Fibroblast of lung (primary cell): ENCODE measurements at regions not wholly inside any gene's neighbourhood (a gene's known extent, or its start where the extent isn't known, plus 50 kb on each side); places are given as distances from the start of the nearest gene placed in this dataset.

Experiments used
- DNase-seq, 2 donors: peaks; one replicate each; pipeline versions ENCODE4 v3.0.0 to v3.0.0-alpha.2; 2010; ENCODE audit warnings: low read depth in 2 of 2
- H2AFZ ChIP-seq: 2 replicates; pipeline ENCODE4 v1.5.1; 2012; ENCODE audit warnings: low read length, control low read depth, inconsistent platforms
- H3K27ac ChIP-seq: 2 replicates; pipeline ENCODE4 v1.5.1; 2011; ENCODE audit warnings: low read length, control low read depth; ENCODE audit not compliant: insufficient read depth
- H3K27me3 ChIP-seq: 2 replicates; pipeline ENCODE4 v1.5.1; 2011; ENCODE audit warnings: mild to moderate bottlenecking, low read length; ENCODE audit not compliant: control insufficient read depth, insufficient read depth
- H3K36me3 ChIP-seq: 2 replicates; pipeline ENCODE4 v1.5.1; 2011; ENCODE audit warnings: low read length; ENCODE audit not compliant: control insufficient read depth, insufficient read depth
- H3K4me1 ChIP-seq: 2 replicates; pipeline ENCODE4 v1.5.1; 2011; ENCODE audit warnings: low read length; ENCODE audit not compliant: control insufficient read depth, insufficient read depth; ENCODE audit errors: extremely low read depth
- H3K4me2 ChIP-seq: 2 replicates; pipeline ENCODE4 v1.5.1; 2011; ENCODE audit warnings: low read length, control low read depth; ENCODE audit not compliant: insufficient read depth; ENCODE audit errors: extremely low read depth
- H3K4me3 ChIP-seq, 4 experiments: fragments of 200-600 bp in 1 of 4; sonication (generic) in 1 of 4; replicated peaks in 1 of 4; 2 replicates each; pipeline ENCODE4 v1.5.1; 2011 to 2016; ENCODE audit warnings: low read length in 4 of 4, low read depth in 3 of 4, mild to moderate bottlenecking in 3 of 4, control low read depth in 2 of 4, inconsistent platforms in 1 of 4, mixed read lengths in 1 of 4; ENCODE audit not compliant: insufficient read depth in 1 of 4; ENCODE audit errors: control extremely low read depth in 1 of 4
- H3K79me2 ChIP-seq: 2 replicates; pipeline ENCODE4 v1.5.1; 2012; ENCODE audit warnings: mild to moderate bottlenecking, low read length, inconsistent platforms; ENCODE audit not compliant: control insufficient read depth, insufficient read depth
- H3K9ac ChIP-seq: 2 replicates; pipeline ENCODE4 v1.5.1; 2011; ENCODE audit warnings: mild to moderate bottlenecking, low read length, control low read depth; ENCODE audit not compliant: insufficient read depth
- H3K9me3 ChIP-seq: 2 replicates; pipeline ENCODE4 v1.5.1; 2012; ENCODE audit warnings: low read depth, low read length; ENCODE audit not compliant: control insufficient read depth, insufficient read depth
- H4K20me1 ChIP-seq: 2 replicates; pipeline ENCODE4 v1.5.1; 2011; ENCODE audit warnings: low read length; ENCODE audit not compliant: control insufficient read depth, insufficient read depth; ENCODE audit errors: extremely low read depth
- EZH2 ChIP-seq: IDR thresholded peaks from 2 replicates; pipeline ENCODE4 v1.5.1; 2012; ENCODE audit warnings: low read length, control low read depth, mild to moderate bottlenecking; ENCODE audit errors: missing control alignments
- TF ChIP-seq, protein P1 (sequence below), 2 donors: IDR thresholded peaks in 1 of 2; conservative IDR thresholded peaks in 1 of 2; 1 replicate in 1 of 2; 2 replicates in 1 of 2; pipeline ENCODE4 v1.5.1; 2011 to 2012; ENCODE audit warnings: low read length in 2 of 2, control low read depth in 1 of 2, inconsistent platforms in 1 of 2, low read depth in 1 of 2, mild to moderate bottlenecking in 1 of 2

DNA sequence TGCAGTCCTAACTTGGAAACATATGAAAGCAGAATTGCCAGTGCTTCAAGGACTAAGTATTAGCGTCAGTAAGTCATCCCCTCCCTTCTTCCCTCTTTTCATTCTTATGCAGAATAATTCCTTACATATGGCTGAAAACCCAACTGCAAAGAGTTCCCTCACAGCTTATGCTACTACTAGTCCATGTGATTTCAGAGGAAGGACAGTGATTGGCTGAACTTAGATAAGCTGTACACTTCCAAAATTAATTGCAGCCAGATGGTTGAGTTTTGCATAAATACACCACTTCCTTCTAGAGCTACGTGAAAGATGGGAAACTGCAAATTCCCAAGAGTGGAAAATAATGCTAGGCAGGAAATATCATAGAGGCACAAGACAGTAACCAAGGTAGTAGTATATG is 730.4 kb downstream of the OLFM4 start:
- TF ChIP-seq EZH2: no peak
- TF ChIP-seq, protein P1, sequence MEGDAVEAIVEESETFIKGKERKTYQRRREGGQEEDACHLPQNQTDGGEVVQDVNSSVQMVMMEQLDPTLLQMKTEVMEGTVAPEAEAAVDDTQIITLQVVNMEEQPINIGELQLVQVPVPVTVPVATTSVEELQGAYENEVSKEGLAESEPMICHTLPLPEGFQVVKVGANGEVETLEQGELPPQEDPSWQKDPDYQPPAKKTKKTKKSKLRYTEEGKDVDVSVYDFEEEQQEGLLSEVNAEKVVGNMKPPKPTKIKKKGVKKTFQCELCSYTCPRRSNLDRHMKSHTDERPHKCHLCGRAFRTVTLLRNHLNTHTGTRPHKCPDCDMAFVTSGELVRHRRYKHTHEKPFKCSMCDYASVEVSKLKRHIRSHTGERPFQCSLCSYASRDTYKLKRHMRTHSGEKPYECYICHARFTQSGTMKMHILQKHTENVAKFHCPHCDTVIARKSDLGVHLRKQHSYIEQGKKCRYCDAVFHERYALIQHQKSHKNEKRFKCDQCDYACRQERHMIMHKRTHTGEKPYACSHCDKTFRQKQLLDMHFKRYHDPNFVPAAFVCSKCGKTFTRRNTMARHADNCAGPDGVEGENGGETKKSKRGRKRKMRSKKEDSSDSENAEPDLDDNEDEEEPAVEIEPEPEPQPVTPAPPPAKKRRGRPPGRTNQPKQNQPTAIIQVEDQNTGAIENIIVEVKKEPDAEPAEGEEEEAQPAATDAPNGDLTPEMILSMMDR (conservative IDR thresholded peaks at IDR 0.05 in 1 of 2, IDR thresholded peaks at IDR 0.05 in 1 of 2; ENCODE audit: low read depth in 1 of 2, low read length in 2 of 2): no peak
- Histone ChIP-seq H3K9ac (no peak overlapping the region), H3K27me3 (no peaks in the 10 kb centered on the region), H3K4me2 (no peak overlapping the region), H3K79me2 (no peaks in the 10 kb centered on the region), H3K36me3 (no peaks in the 10 kb centered on the region), H2AFZ (no peak overlapping the region), H3K9me3 (no peaks in the 10 kb centered on the region), H3K4me1 (no peaks in the 10 kb centered on the region), H3K27ac (no peak overlapping the region), H4K20me1 (no peaks in the 10 kb centered on the region), H3K4me3 (no peak overlapping the region)
- no peak for DNase-seq

GRCh38 chr13:53775807-53776206 is 747.2 kb downstream of the OLFM4 start:
- H3K27me3 ChIP-seq: no peaks in the 10 kb centered on the region
- H3K9me3 ChIP-seq: no peaks in the 10 kb centered on the region
- no peaks in the 10 kb centered on the region for H4K20me1 ChIP-seq
- no peak for DNase-seq
- no peaks in the 10 kb centered on the region for H3K79me2 ChIP-seq
- H3K27ac ChIP-seq: no peak overlapping the region
- H3K4me2 ChIP-seq: no peak overlapping the region
- TF ChIP-seq, protein P1 (conservative IDR thresholded peaks at IDR 0.05 in 1 of 2, IDR thresholded peaks at IDR 0.05 in 1 of 2; ENCODE audit: low read depth in 1 of 2, low read length in 2 of 2): no peak
- no peak for TF ChIP-seq EZH2
- H3K36me3 ChIP-seq: no peaks in the 10 kb centered on the region
- H3K4me1 ChIP-seq: no peaks in the 10 kb centered on the region
- H3K4me3 ChIP-seq: no peak overlapping the region
- no peak overlapping the region for H2AFZ ChIP-seq
- no peak overlapping the region for H3K9ac ChIP-seq

DNA sequence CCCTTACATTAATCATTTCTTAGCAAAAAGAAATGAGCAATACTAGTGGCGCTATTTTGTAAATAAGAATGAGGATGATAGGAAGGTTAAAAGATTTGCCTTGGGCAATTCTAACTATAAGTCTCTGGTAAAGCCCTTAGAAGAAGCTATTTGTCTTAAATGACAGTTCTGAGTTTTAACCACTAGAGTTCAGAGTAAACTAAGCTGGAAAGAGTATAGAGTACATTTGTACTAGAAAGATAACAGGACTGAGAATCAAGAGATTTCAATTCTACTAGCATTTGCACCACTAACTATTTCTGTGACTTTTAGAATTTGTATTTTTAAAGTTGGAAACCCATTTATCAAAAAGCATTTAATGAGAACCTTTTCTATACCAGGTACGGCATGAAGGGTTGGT is 750.3 kb downstream of the OLFM4 start:
- no peaks in the 10 kb centered on the region for H4K20me1 ChIP-seq
- no peaks in the 10 kb centered on the region for H3K27me3 ChIP-seq
- H3K4me3 ChIP-seq: no peak overlapping the region
- H3K79me2 ChIP-seq: no peaks in the 10 kb centered on the region
- H2AFZ ChIP-seq: no peak overlapping the region
- no peaks in the 10 kb centered on the region for H3K9me3 ChIP-seq
- TF ChIP-seq, protein P1 (conservative IDR thresholded peaks at IDR 0.05 in 1 of 2, IDR thresholded peaks at IDR 0.05 in 1 of 2; ENCODE audit: low read depth in 1 of 2, low read length in 2 of 2): no peak
- no peak for TF ChIP-seq EZH2
- H3K4me2 ChIP-seq: no peak overlapping the region
- no peaks in the 10 kb centered on the region for H3K36me3 ChIP-seq
- H3K9ac ChIP-seq: no peak overlapping the region
- H3K27ac ChIP-seq: no peak overlapping the region
- H3K4me1 ChIP-seq: no peaks in the 10 kb centered on the region
- no peak for DNase-seq
